Stimulated activated CD4-positive, alpha-beta T cell treated with anti-CD3 and anti-CD28 coated beads, Interleukin-1b, Interleukin-23, amount 100 ng/mL, for 48 hours (primary cell): ENCODE measurements at regions not wholly inside any gene's neighbourhood (a gene's known extent, or its start where the extent isn't known, plus 50 kb on each side); places are given as distances from the start of the nearest gene placed in this dataset.

ENCODE experiments used
- DNase-seq: peaks from one replicate; pipeline ENCODE4 v3.0.0-alpha.2; 2020

- DNase-seq: no peak
Observed at GRCh38 chr6:11291582-11291981, 59.1 kb upstream of the NEDD9 start.

DNA sequence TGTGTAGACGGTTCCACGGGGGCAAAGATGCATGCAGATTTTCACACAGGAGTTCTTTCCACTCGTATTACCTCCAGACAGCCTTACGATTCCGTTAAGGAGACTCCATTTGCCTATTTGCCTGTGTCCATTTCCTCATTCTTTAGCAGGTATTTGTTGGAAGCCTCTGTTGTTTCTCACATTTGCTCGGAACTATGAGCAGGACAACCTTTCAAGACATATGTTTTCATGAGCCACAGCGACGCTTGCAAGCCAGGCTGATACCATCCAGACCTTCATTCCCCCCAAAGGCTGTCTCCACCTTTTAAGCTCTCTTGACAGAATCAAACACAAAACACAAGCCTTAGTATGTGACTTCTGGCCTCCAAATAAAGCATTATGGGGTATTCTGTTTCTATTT is 57.6 kb upstream of the NEDD9 start:
- DNase-seq: no peak

DNA sequence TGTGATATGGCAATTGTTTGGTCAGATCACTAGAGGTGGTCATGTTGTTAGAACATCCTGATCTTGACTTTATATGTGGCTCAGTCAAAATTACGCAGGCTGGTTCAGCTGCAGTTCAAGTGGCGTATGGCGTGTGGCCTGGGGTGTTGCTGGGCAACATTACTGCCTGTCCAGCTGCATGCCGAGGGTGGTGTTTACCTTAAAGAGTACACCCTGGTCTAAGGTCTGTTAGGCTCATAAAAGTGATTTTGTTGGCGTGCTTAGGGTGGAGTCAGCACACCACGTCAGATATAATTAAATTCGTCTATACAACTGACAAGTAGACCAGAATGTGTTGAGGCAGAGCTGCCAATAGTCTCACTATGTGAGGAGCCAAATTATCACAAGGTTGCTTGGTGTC is 55.6 kb upstream of the NEDD9 start:
- DNase-seq: no peak

- no peak for DNase-seq
Observed at GRCh38 chr6:11284996-11285395, 52.5 kb upstream of the NEDD9 start.

GRCh38 chr6:11283629-11284028 is 51.2 kb upstream of the NEDD9 start:
- no peak for DNase-seq

DNA sequence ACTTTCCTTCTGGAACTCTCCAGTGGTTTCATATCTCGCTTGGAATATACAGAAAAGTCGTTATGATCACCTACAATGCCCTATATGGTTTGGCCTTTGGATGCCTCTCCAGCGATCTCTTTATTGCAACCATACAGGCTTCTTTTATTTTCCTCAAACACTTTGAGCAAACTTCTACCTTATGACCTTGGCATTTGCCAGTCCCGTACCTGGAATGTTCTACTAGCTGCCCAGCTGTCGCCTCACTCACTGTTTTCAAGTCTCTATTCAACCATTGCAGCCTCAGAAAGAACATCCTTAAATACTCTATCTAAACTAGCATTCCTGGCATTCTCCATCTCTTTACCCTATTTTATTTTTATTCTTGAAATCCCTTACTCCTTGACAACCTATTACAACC is 50.4 kb upstream of the NEDD9 start:
- no peak for DNase-seq
